GM12891 (cell line): ENCODE measurements at regions not wholly inside any gene's neighbourhood (a gene's known extent, or its start where the extent isn't known, plus 50 kb on each side); places are given as distances from the start of the nearest gene placed in this dataset.
"Not testable (repeated sequence)": the region's sequence is repeated elsewhere in the genome, so short reads cannot be mapped to it uniquely, and the experiment has no call there.

ENCODE experiments used
- PAX5 ChIP-seq: IDR thresholded peaks from 2 replicates; pipeline ENCODE4 v1.6.1; 2011; ENCODE audit warnings: low read length, moderate library complexity, mild to moderate bottlenecking; ENCODE audit not compliant: insufficient read depth, severe bottlenecking
- POLR2A ChIP-seq: IDR thresholded peaks from 2 replicates; pipeline ENCODE4 v1.6.1; 2011; ENCODE audit warnings: low read depth, low read length, control low read depth
- POLR2AphosphoS5 ChIP-seq: IDR thresholded peaks from 2 replicates; pipeline ENCODE4 v1.6.1; 2011; ENCODE audit warnings: low read depth, low read length, control low read depth
- POU2F2 ChIP-seq: IDR thresholded peaks from 2 replicates; pipeline ENCODE4 v1.6.1; 2011; ENCODE audit warnings: low read depth, mild to moderate bottlenecking, control low read depth, low read length, moderate library complexity
- SPI1 ChIP-seq: IDR thresholded peaks from 2 replicates; pipeline ENCODE4 v1.6.1; 2011; ENCODE audit warnings: low read depth, low read length, control low read depth
- TAF1 ChIP-seq: IDR thresholded peaks from 2 replicates; pipeline ENCODE4 v1.6.1; 2011; ENCODE audit warnings: low read depth, low read length, control low read depth

- not testable (repeated sequence) for TF ChIP-seq POLR2A, POLR2AphosphoS5, PAX5, TAF1, POU2F2, SPI1
Observed at GRCh38 chr11:49750960-49751359, 201.2 kb upstream of the OR4C13 start.
